Suppressor macrophage (primary cell): ENCODE measurements at regions not wholly inside any gene's neighbourhood (a gene's known extent, or its start where the extent isn't known, plus 50 kb on each side); places are given as distances from the start of the nearest gene placed in this dataset.
A peak's percentile ranks its signal among the peaks of the same experiment; 100 is the strongest.

Experiments used
- DNase-seq, 4 experiments: peaks; one replicate each; pipeline ENCODE4 v3.0.0-alpha.2; 2020 to 2022

- DNase-seq = no peak
These were observed 512.3 kb downstream of the FAT4 start for GRCh38 chr4:125826801-125827695.

- DNase-seq = no peak
These were observed 512.9 kb downstream of the FAT4 start for GRCh38 chr4:125827696-125828052.

- no peak for DNase-seq
These were observed 513.6 kb downstream of the FAT4 start for GRCh38 chr4:125828346-125828745.

- no peak for DNase-seq
These were observed 517.4 kb downstream of the FAT4 start for GRCh38 chr4:125832161-125832560.

GRCh38 chr4:125836597-125837195 is 521.9 kb downstream of the FAT4 start:
- DNase-seq = no peak

GRCh38 chr4:125837493-125838201 is 522.9 kb downstream of the FAT4 start:
- DNase-seq = no peak

- no peak for DNase-seq
These were observed 523.4 kb downstream of the FAT4 start for GRCh38 chr4:125838202-125838601.

- no peak for DNase-seq
These were observed 524.2 kb downstream of the FAT4 start for GRCh38 chr4:125838924-125839323.

GRCh38 chr4:125843947-125844346 is 529.2 kb downstream of the FAT4 start:
- no peak for DNase-seq

GRCh38 chr4:125847518-125847917 is 532.8 kb downstream of the FAT4 start:
- no peak for DNase-seq

- no peak for DNase-seq
These were observed 535.1 kb downstream of the FAT4 start for GRCh38 chr4:125849869-125850268.

- no peak for DNase-seq
These were observed 577.0 kb downstream of the FAT4 start for GRCh38 chr4:125891597-125892258.

- no peak for DNase-seq
These were observed 590.0 kb downstream of the FAT4 start for GRCh38 chr4:125904802-125905201.

- no peak for DNase-seq
These were observed 596.3 kb downstream of the FAT4 start for GRCh38 chr4:125911058-125911457.

GRCh38 chr4:125911481-125911880 is 596.7 kb downstream of the FAT4 start:
- DNase-seq = no peak

GRCh38 chr4:125917559-125917958 is 602.8 kb downstream of the FAT4 start:
- DNase-seq = no peak

GRCh38 chr4:125928652-125929051 is 613.9 kb downstream of the FAT4 start:
- DNase-seq = peak in 1 of 4 experiments; percentile 2

GRCh38 chr4:125938541-125938940 is 623.8 kb downstream of the FAT4 start:
- DNase-seq = no peak

GRCh38 chr4:125940426-125940825 is 625.7 kb downstream of the FAT4 start:
- DNase-seq = no peak

- no peak for DNase-seq
These were observed 630.2 kb downstream of the FAT4 start for GRCh38 chr4:125944966-125945365.

- no peak for DNase-seq
These were observed 633.3 kb downstream of the FAT4 start for GRCh38 chr4:125948021-125948420.

- no peak for DNase-seq
These were observed 636.6 kb downstream of the FAT4 start for GRCh38 chr4:125951261-125951887.

GRCh38 chr4:125952631-125953030 is 637.9 kb downstream of the FAT4 start:
- no peak for DNase-seq
